ES-I3 (cell line): ENCODE measurements at regions not wholly inside any gene's neighbourhood (a gene's known extent, or its start where the extent isn't known, plus 50 kb on each side); places are given as distances from the start of the nearest gene placed in this dataset.
"Not testable (repeated sequence)": the region's sequence is repeated elsewhere in the genome, so short reads cannot be mapped to it uniquely, and the experiment has no call there.

ENCODE experiments used
- H3K36me3 ChIP-seq: 2 replicates; pipeline ENCODE4 v1.6.1; 2013; ENCODE audit warnings: mild to moderate bottlenecking, low read length, control low read depth, moderate library complexity; ENCODE audit not compliant: insufficient read depth
- H3K4me1 ChIP-seq: 2 replicates; pipeline ENCODE4 v1.6.1; 2013; ENCODE audit warnings: mild to moderate bottlenecking, control low read depth, low read length; ENCODE audit not compliant: insufficient read depth
- H3K9ac ChIP-seq: 2 replicates; pipeline ENCODE4 v1.6.1; 2013; ENCODE audit warnings: low read depth, mild to moderate bottlenecking, low read length, moderate library complexity
- H3K9me3 ChIP-seq: 2 replicates; pipeline ENCODE4 v1.6.1; 2013; ENCODE audit warnings: mild to moderate bottlenecking, low read length, moderate library complexity; ENCODE audit not compliant: control insufficient read depth, insufficient read depth

GRCh38 chr15:81899730-81900129, 146.1 kb downstream of the MEX3B start:
- Histone ChIP-seq H3K4me1 (peaks cover 7% of the 10 kb centered on the region), H3K9me3 (no peaks in the 10 kb centered on the region), H3K9ac (no peak overlapping the region), H3K36me3 (no peaks in the 10 kb centered on the region; the same call in 1 of the 2 replicates)

- peaks cover 7% of the 10 kb centered on the region for H3K4me1 ChIP-seq
- no peaks in the 10 kb centered on the region; the same call in 1 of the 2 replicates for H3K36me3 ChIP-seq
- no peak overlapping the region for H3K9ac ChIP-seq
- H3K9me3 ChIP-seq = no peaks in the 10 kb centered on the region
Observed at GRCh38 chr15:81899024-81899423, 146.8 kb downstream of the MEX3B start.

- H3K4me1 ChIP-seq = peaks cover 7% of the 10 kb centered on the region
- H3K9me3 ChIP-seq = no peaks in the 10 kb centered on the region
- no peak overlapping the region for H3K9ac ChIP-seq
- H3K36me3 ChIP-seq = no peaks in the 10 kb centered on the region; the same call in 1 of the 2 replicates
Observed at GRCh38 chr15:81897057-81897677, 148.7 kb downstream of the MEX3B start.

- Histone ChIP-seq H3K9me3 (no peaks in the 10 kb centered on the region), H3K9ac (no peak overlapping the region), H3K36me3 (no peaks in the 10 kb centered on the region; the same call in 1 of the 2 replicates), H3K4me1 (peaks cover 7% of the 10 kb centered on the region)
Observed at GRCh38 chr15:81896356-81896755, 149.5 kb downstream of the MEX3B start.

GRCh38 chr15:81895723-81896122, 150.1 kb downstream of the MEX3B start:
- H3K9me3 ChIP-seq = no peaks in the 10 kb centered on the region
- peaks cover 7% of the 10 kb centered on the region for H3K4me1 ChIP-seq
- no peak overlapping the region for H3K9ac ChIP-seq

GRCh38 chr15:81894061-81894460, 151.8 kb downstream of the MEX3B start:
- Histone ChIP-seq H3K9ac (no peak overlapping the region), H3K4me1 (peaks cover 9% of the 10 kb centered on the region), H3K36me3 (no peaks in the 10 kb centered on the region; the same call in 1 of the 2 replicates), H3K9me3 (no peaks in the 10 kb centered on the region)

More at GRCh38 chr15:81895723-81896122, 150.1 kb downstream of the MEX3B start:
- H3K36me3 ChIP-seq = no peaks in the 10 kb centered on the region; the same call in 1 of the 2 replicates

- no peaks in the 10 kb centered on the region; the same call in 1 of the 2 replicates for H3K36me3 ChIP-seq
- no peaks in the 10 kb centered on the region for H3K9me3 ChIP-seq
- H3K4me1 ChIP-seq = peaks cover 9% of the 10 kb centered on the region
- H3K9ac ChIP-seq = no peak overlapping the region
Observed at GRCh38 chr15:81893182-81893835, 152.5 kb downstream of the MEX3B start.

GRCh38 chr15:81890496-81890895, 155.3 kb downstream of the MEX3B start:
- Histone ChIP-seq H3K36me3 (no peaks in the 10 kb centered on the region), H3K9ac (no peak overlapping the region), H3K9me3 (no peaks in the 10 kb centered on the region), H3K4me1 (peaks cover 2% of the 10 kb centered on the region; the same call in 1 of the 2 replicates)

- no peaks in the 10 kb centered on the region for H3K9me3 ChIP-seq
- peaks cover 2% of the 10 kb centered on the region; the same call in 1 of the 2 replicates for H3K4me1 ChIP-seq
- H3K36me3 ChIP-seq = no peaks in the 10 kb centered on the region
Observed at GRCh38 chr15:81889485-81889881, 156.3 kb downstream of the MEX3B start.

GRCh38 chr15:81888748-81889484, 156.9 kb downstream of the MEX3B start:
- Histone ChIP-seq H3K9me3 (no peaks in the 10 kb centered on the region), H3K36me3 (no peaks in the 10 kb centered on the region), H3K9ac (no peak overlapping the region), H3K4me1 (peaks cover 2% of the 10 kb centered on the region; the same call in 1 of the 2 replicates)

More at GRCh38 chr15:81889485-81889881, 156.3 kb downstream of the MEX3B start:
- no peak overlapping the region for H3K9ac ChIP-seq

- Histone ChIP-seq H3K9ac (no peak overlapping the region), H3K4me1 (peaks cover 2% of the 10 kb centered on the region; the same call in 1 of the 2 replicates), H3K36me3 (no peaks in the 10 kb centered on the region), H3K9me3 (no peaks in the 10 kb centered on the region)
Observed at GRCh38 chr15:81887912-81888311, 157.9 kb downstream of the MEX3B start.

GRCh38 chr15:81887188-81887587, 158.6 kb downstream of the MEX3B start:
- H3K4me1 ChIP-seq, H3K9me3 ChIP-seq, H3K9ac ChIP-seq, H3K36me3 ChIP-seq: not testable (repeated sequence)

GRCh38 chr15:81886591-81886990, 159.2 kb downstream of the MEX3B start:
- no peak overlapping the region for H3K9ac ChIP-seq
- H3K9me3 ChIP-seq = no peaks in the 10 kb centered on the region
- H3K4me1 ChIP-seq = peaks cover 2% of the 10 kb centered on the region; the same call in 1 of the 2 replicates
- no peaks in the 10 kb centered on the region for H3K36me3 ChIP-seq

- Histone ChIP-seq H3K9ac (no peak overlapping the region), H3K4me1 (peaks cover 2% of the 10 kb centered on the region; the same call in 1 of the 2 replicates), H3K36me3 (no peaks in the 10 kb centered on the region), H3K9me3 (no peaks in the 10 kb centered on the region)
Observed at GRCh38 chr15:81886080-81886479, 159.7 kb downstream of the MEX3B start.
